Astrocyte (in vitro differentiated cells and primary cell): ENCODE measurements at regions not wholly inside any gene's neighbourhood (a gene's known extent, or its start where the extent isn't known, plus 50 kb on each side); places are given as distances from the start of the nearest gene placed in this dataset.

ENCODE experiments used
- DNase-seq: peaks from one replicate; pipeline ENCODE4 v3.0.0-alpha.2; 2010; ENCODE audit warnings: low read depth
- FAIRE-seq: peaks from 2 replicates; lab custom pipeline; 2011; peaks lifted over from hg19 to GRCh38; lab: Jason Lieb, UNC
- H2AFZ ChIP-seq: 2 replicates; pipeline ENCODE4 v1.6.0; 2012; ENCODE audit warnings: low read depth, low read length, inconsistent platforms
- H3K27ac ChIP-seq: 2 replicates; pipeline ENCODE4 v1.5.1; 2011; ENCODE audit warnings: low read depth, low read length, inconsistent platforms
- H3K27me3 ChIP-seq: 2 replicates; pipeline ENCODE4 v1.6.0; 2011; ENCODE audit warnings: low read length, inconsistent platforms; ENCODE audit not compliant: insufficient read depth
- H3K36me3 ChIP-seq: 2 replicates; pipeline ENCODE4 v1.5.1; 2011; ENCODE audit warnings: low read length, inconsistent platforms; ENCODE audit not compliant: insufficient read depth
- H3K4me1 ChIP-seq: 2 replicates; pipeline ENCODE4 v1.5.1; 2011; ENCODE audit warnings: low read length, inconsistent platforms; ENCODE audit not compliant: insufficient read depth
- H3K4me2 ChIP-seq: 2 replicates; pipeline ENCODE4 v1.6.0; 2012; ENCODE audit warnings: low read length, inconsistent platforms
- H3K4me3 ChIP-seq: 2 replicates; pipeline ENCODE4 v1.5.1; 2011; ENCODE audit warnings: low read depth, mild to moderate bottlenecking, low read length, inconsistent platforms; ENCODE audit not compliant: insufficient read depth
- H3K79me2 ChIP-seq: 2 replicates; pipeline ENCODE4 v1.6.0; 2012; ENCODE audit warnings: mild to moderate bottlenecking, low read length, inconsistent platforms; ENCODE audit not compliant: insufficient read depth
- H3K9ac ChIP-seq: 2 replicates; pipeline ENCODE4 v1.6.0; 2012; ENCODE audit warnings: mild to moderate bottlenecking, low read length, inconsistent platforms
- H3K9me3 ChIP-seq: 2 replicates; pipeline ENCODE4 v1.5.1; 2012; ENCODE audit warnings: low read depth, mild to moderate bottlenecking, low read length, inconsistent platforms; ENCODE audit not compliant: insufficient read depth
- H4K20me1 ChIP-seq: 2 replicates; pipeline ENCODE4 v1.6.0; 2012; ENCODE audit warnings: low read length, inconsistent platforms; ENCODE audit not compliant: insufficient read depth
- H3K27ac Mint-ChIP-seq: one replicate; pipeline ENCODE4 v1.8.0; 2021; ENCODE audit warnings: mild to moderate bottlenecking, mixed read lengths; ENCODE audit not compliant: unreplicated experiment
- H3K27me3 Mint-ChIP-seq: one replicate; pipeline ENCODE4 v1.8.0; 2021; ENCODE audit warnings: low read depth, mixed read lengths; ENCODE audit not compliant: unreplicated experiment
- H3K36me3 Mint-ChIP-seq: one replicate; pipeline ENCODE4 v1.8.0; 2021; ENCODE audit warnings: low read depth, mixed read lengths; ENCODE audit not compliant: unreplicated experiment
- H3K4me1 Mint-ChIP-seq: one replicate; pipeline ENCODE4 v1.8.0; 2021; ENCODE audit warnings: low read depth, mixed read lengths; ENCODE audit not compliant: unreplicated experiment
- H3K4me3 Mint-ChIP-seq: one replicate; pipeline ENCODE4 v1.8.0; 2021; ENCODE audit warnings: mild to moderate bottlenecking, moderate library complexity, mixed read lengths; ENCODE audit not compliant: unreplicated experiment
- H3K9me3 Mint-ChIP-seq: one replicate; pipeline ENCODE4 v1.8.0; 2021; ENCODE audit warnings: mild to moderate bottlenecking, mixed read lengths; ENCODE audit not compliant: unreplicated experiment
- CTCF ChIP-seq: IDR thresholded peaks from 2 replicates; pipeline ENCODE4 v1.5.1; 2011; ENCODE audit warnings: low read depth, mild to moderate bottlenecking, inconsistent platforms, low read length, moderate library complexity; ENCODE audit not compliant: insufficient read depth
- EZH2 ChIP-seq: IDR thresholded peaks from 2 replicates; pipeline ENCODE4 v1.6.1; 2012; ENCODE audit warnings: mild to moderate bottlenecking, low read length, inconsistent platforms; ENCODE audit not compliant: insufficient read depth

GRCh38 chr13:91050970-91051369 lies 296.5 kb upstream of the MIR17HG start:
- no peak overlapping the region for H3K4me3 Mint-ChIP-seq
- Histone ChIP-seq H3K4me1 (no peaks in the 10 kb centered on the region), H3K27me3 (no peaks in the 10 kb centered on the region), H3K36me3 (no peaks in the 10 kb centered on the region), H3K4me3 (no peak overlapping the region), H2AFZ (no peak overlapping the region), H3K4me2 (no peak overlapping the region), H3K79me2 (no peaks in the 10 kb centered on the region), H3K27ac (no peak overlapping the region), H4K20me1 (no peaks in the 10 kb centered on the region), H3K9me3 (no peaks in the 10 kb centered on the region), H3K9ac (no peak overlapping the region)
- no peaks in the 10 kb centered on the region for H3K9me3 Mint-ChIP-seq
- TF ChIP-seq CTCF: no peak
- no peak for TF ChIP-seq EZH2
- no peaks in the 10 kb centered on the region for H3K4me1 Mint-ChIP-seq
- no peaks in the 10 kb centered on the region for H3K36me3 Mint-ChIP-seq
- DNase-seq (no peak), FAIRE-seq (no peak)
- H3K27me3 Mint-ChIP-seq: no peaks in the 10 kb centered on the region
- no peak overlapping the region for H3K27ac Mint-ChIP-seq

DNA sequence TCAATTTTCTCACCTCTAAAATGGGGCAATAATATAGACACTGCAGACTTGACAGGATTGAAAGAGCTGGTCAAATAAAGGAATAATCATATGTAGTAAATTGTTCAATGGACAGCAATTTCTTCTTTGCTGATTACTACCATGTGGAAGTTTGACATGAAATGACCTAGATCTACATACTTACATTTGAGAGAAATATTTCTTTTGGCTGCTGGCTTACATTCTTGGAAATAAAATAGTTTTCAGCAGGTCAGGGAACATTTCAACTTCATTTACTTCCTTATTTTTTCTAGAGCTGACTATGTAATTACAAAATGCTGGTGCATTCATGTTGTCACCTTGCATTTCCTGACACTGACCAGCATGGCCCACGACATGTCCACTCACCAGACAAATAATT lies 294.6 kb upstream of the MIR17HG start:
- Histone ChIP-seq H3K27ac (no peak overlapping the region), H3K9ac (no peak overlapping the region), H3K27me3 (no peaks in the 10 kb centered on the region), H2AFZ (no peak overlapping the region), H4K20me1 (no peaks in the 10 kb centered on the region), H3K79me2 (no peaks in the 10 kb centered on the region), H3K36me3 (no peaks in the 10 kb centered on the region), H3K4me1 (no peaks in the 10 kb centered on the region), H3K4me3 (no peak overlapping the region), H3K4me2 (no peak overlapping the region), H3K9me3 (no peaks in the 10 kb centered on the region)
- TF ChIP-seq CTCF (no peak), EZH2 (no peak)
- no peaks in the 10 kb centered on the region for H3K27me3 Mint-ChIP-seq
- no peak overlapping the region for H3K4me3 Mint-ChIP-seq
- no peaks in the 10 kb centered on the region for H3K9me3 Mint-ChIP-seq
- FAIRE-seq: no peak
- no peak for DNase-seq
- H3K4me1 Mint-ChIP-seq: no peaks in the 10 kb centered on the region
- H3K27ac Mint-ChIP-seq: no peak overlapping the region
- no peaks in the 10 kb centered on the region for H3K36me3 Mint-ChIP-seq

DNA sequence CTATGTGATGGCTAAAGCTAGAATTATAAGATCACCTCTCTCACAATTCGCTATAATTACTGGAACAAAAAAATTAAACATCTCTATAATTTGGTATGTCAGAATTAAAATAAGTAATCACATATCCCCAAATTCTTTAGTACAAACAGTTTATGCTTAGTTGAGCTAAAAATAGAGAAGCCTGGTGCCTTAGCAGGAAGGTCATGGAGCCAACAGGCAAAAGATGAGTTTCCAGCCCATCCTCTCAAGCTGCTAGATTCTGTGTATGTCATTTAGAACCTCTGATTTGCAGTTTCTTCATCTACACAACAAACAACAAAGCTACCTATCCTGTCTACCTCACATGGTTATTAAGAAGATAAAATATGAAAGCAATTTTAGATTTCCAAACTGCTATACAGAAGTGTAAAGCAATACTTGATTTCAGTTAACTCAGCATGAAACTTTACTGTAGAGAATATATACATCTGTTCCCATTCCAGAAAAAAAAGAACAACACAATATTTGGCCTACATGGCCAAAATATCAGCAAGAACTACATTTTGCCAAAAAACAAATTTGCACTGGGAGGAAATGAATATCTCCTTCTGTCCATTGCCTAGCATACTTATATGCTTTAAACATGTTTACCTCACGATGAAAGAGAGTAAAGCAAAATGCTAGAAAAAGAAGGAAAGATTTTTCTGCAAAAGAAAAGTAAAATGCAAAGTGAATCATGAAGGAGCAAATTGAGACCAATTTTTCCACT lies 294.0 kb upstream of the MIR17HG start:
- no peaks in the 10 kb centered on the region for H4K20me1 ChIP-seq
- H3K27ac ChIP-seq: no peak overlapping the region
- no peaks in the 10 kb centered on the region for H3K4me1 ChIP-seq
- TF ChIP-seq EZH2 (no peak), CTCF (no peak)
- no peak overlapping the region for H3K9ac ChIP-seq
- no peak overlapping the region for H2AFZ ChIP-seq
- no peak for DNase-seq
- no peaks in the 10 kb centered on the region for H3K79me2 ChIP-seq
- no peak for FAIRE-seq
- H3K4me2 ChIP-seq: no peak overlapping the region
- no peak overlapping the region for H3K4me3 Mint-ChIP-seq
- no peak overlapping the region for H3K27ac Mint-ChIP-seq
- H3K36me3 ChIP-seq: no peaks in the 10 kb centered on the region
- no peaks in the 10 kb centered on the region for H3K9me3 ChIP-seq
- no peak overlapping the region for H3K4me3 ChIP-seq
- no peaks in the 10 kb centered on the region for H3K27me3 Mint-ChIP-seq
- H3K36me3 Mint-ChIP-seq: no peaks in the 10 kb centered on the region
- peaks cover 3% of the 10 kb centered on the region for H3K9me3 Mint-ChIP-seq
- no peaks in the 10 kb centered on the region for H3K4me1 Mint-ChIP-seq
- H3K27me3 ChIP-seq: no peaks in the 10 kb centered on the region
